NT2/D1 (cell line): ENCODE measurements at regions not wholly inside any gene's neighbourhood (a gene's known extent, or its start where the extent isn't known, plus 50 kb on each side); places are given as distances from the start of the nearest gene placed in this dataset.

Experiments used
- SUZ12 ChIP-seq: IDR thresholded peaks from 2 replicates; pipeline ENCODE4 v1.6.1; 2011; ENCODE audit not compliant: insufficient read length, insufficient read depth; ENCODE audit errors: extremely low read depth
- YY1 ChIP-seq: IDR thresholded peaks from 2 replicates; pipeline ENCODE4 v1.6.1; 2011; ENCODE audit not compliant: insufficient read length, insufficient read depth

DNA sequence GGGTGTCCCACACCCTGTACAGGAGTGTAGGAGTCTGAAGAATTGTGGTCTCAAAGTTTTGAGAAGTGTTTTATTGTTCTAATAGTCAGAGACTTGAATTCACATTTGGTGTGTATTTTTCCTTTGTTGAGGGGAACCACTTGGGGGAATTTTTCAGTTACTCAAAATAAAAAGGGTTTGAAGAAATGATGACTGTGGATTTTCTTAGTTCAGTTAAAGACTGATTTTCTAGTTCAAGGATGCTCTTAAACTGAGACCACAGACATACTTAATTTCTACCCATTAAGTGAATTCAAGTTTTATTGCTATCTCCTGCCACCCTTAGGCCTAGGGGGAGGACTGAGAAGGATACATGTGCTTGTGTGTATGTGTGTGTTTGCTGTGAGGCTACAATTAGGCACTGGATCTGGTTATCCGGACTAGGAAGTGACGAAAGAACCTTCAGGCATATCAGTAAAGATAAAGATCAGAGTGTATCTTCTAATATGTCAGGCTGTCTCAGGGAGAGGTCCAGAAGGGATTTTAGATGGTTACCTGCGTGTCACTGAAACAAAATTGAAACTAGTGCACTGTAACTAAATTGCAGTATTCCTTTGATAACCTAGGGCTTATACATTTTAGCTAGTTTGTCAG, 234.9 kb upstream of the DACH1 start:
- TF ChIP-seq YY1 (no peak), SUZ12 (no peak)
